ENCODE measurements at regions not wholly inside any gene's neighbourhood (a gene's known extent, or its start where the extent isn't known, plus 50 kb on each side); places are given as distances from the start of the nearest gene placed in this dataset.
"Not testable (repeated sequence)": the region's sequence is repeated elsewhere in the genome, so short reads cannot be mapped to it uniquely, and the experiment has no call there.

- H3K4me3 Mint-ChIP-seq, H3K27me3 Mint-ChIP-seq: not testable (repeated sequence)
Observed at GRCh38 chr2:236358482-236358881, 94.3 kb upstream of the ASB18 start.

GRCh38 chr2:236359426-236360045 is 95.3 kb upstream of the ASB18 start:
- no peaks in the 10 kb centered on the region for H3K36me3 Mint-ChIP-seq
- H3K4me1 Mint-ChIP-seq: peaks cover 16% of the 10 kb centered on the region
- no peaks in the 10 kb centered on the region for H3K9me3 Mint-ChIP-seq
- H3K27ac Mint-ChIP-seq: no peak overlapping the region
- H3K27me3 Mint-ChIP-seq: no peaks in the 10 kb centered on the region
- no peak overlapping the region for H3K4me3 Mint-ChIP-seq

More at GRCh38 chr2:236358482-236358881, 94.3 kb upstream of the ASB18 start:
- not testable (repeated sequence) for H3K27ac Mint-ChIP-seq, H3K9me3 Mint-ChIP-seq, H3K36me3 Mint-ChIP-seq
- peaks cover 16% of the 10 kb centered on the region for H3K4me1 Mint-ChIP-seq

GRCh38 chr2:236360496-236360895 is 96.3 kb upstream of the ASB18 start:
- Mint-ChIP-seq H3K9me3 (no peaks in the 10 kb centered on the region), H3K36me3 (no peaks in the 10 kb centered on the region), H3K27ac (no peak overlapping the region), H3K4me3 (no peak overlapping the region), H3K4me1 (peaks cover 25% of the 10 kb centered on the region), H3K27me3 (no peaks in the 10 kb centered on the region)

- Mint-ChIP-seq H3K4me3 (no peak overlapping the region), H3K36me3 (no peaks in the 10 kb centered on the region), H3K4me1 (peaks cover 55% of the 10 kb centered on the region), H3K27ac (no peak overlapping the region), H3K27me3 (peaks cover 4% of the 10 kb centered on the region), H3K9me3 (no peaks in the 10 kb centered on the region)
Observed at GRCh38 chr2:236363711-236364277, 99.6 kb upstream of the ASB18 start.

- H3K27ac Mint-ChIP-seq: peak overlapping the region; percentile 74
Observed at GRCh38 chr2:236365258-236366048, 101.2 kb upstream of the ASB18 start.

GRCh38 chr2:236366049-236366387 is 101.8 kb upstream of the ASB18 start:
- peaks cover 7% of the 10 kb centered on the region for H3K27me3 Mint-ChIP-seq
- no peaks in the 10 kb centered on the region for H3K36me3 Mint-ChIP-seq
- H3K27ac Mint-ChIP-seq: no peak overlapping the region
- peak overlapping the region; percentile 70 for H3K4me3 Mint-ChIP-seq
- H3K4me1 Mint-ChIP-seq: peaks cover 52% of the 10 kb centered on the region
- no peaks in the 10 kb centered on the region for H3K9me3 Mint-ChIP-seq

More at GRCh38 chr2:236365258-236366048, 101.2 kb upstream of the ASB18 start:
- no peaks in the 10 kb centered on the region for H3K9me3 Mint-ChIP-seq
- peak overlapping the region; percentile 70 for H3K4me3 Mint-ChIP-seq
- H3K36me3 Mint-ChIP-seq: no peaks in the 10 kb centered on the region
- H3K27me3 Mint-ChIP-seq: peaks cover 7% of the 10 kb centered on the region
- peaks cover 54% of the 10 kb centered on the region for H3K4me1 Mint-ChIP-seq

GRCh38 chr2:236366397-236366796 is 102.2 kb upstream of the ASB18 start:
- peaks cover 51% of the 10 kb centered on the region for H3K4me1 Mint-ChIP-seq
- H3K4me3 Mint-ChIP-seq: peak overlapping the region; percentile 70
- peaks cover 8% of the 10 kb centered on the region for H3K27me3 Mint-ChIP-seq
- no peak overlapping the region for H3K27ac Mint-ChIP-seq
- no peaks in the 10 kb centered on the region for H3K9me3 Mint-ChIP-seq
- no peaks in the 10 kb centered on the region for H3K36me3 Mint-ChIP-seq

- peak overlapping the region; percentile 67 for H3K4me3 Mint-ChIP-seq
- peaks cover 9% of the 10 kb centered on the region for H3K27me3 Mint-ChIP-seq
- H3K27ac Mint-ChIP-seq: peak overlapping the region; percentile 14
- no peaks in the 10 kb centered on the region for H3K9me3 Mint-ChIP-seq
- no peaks in the 10 kb centered on the region for H3K36me3 Mint-ChIP-seq
- H3K4me1 Mint-ChIP-seq: peaks cover 47% of the 10 kb centered on the region
Observed at GRCh38 chr2:236367506-236368289, 103.5 kb upstream of the ASB18 start.

GRCh38 chr2:236369661-236370062 is 105.5 kb upstream of the ASB18 start:
- peaks cover 47% of the 10 kb centered on the region for H3K4me1 Mint-ChIP-seq
- no peaks in the 10 kb centered on the region for H3K36me3 Mint-ChIP-seq
- no peak overlapping the region for H3K27ac Mint-ChIP-seq
- peaks cover 11% of the 10 kb centered on the region for H3K27me3 Mint-ChIP-seq
- no peaks in the 10 kb centered on the region for H3K9me3 Mint-ChIP-seq
- no peak overlapping the region for H3K4me3 Mint-ChIP-seq

GRCh38 chr2:236370847-236371409 is 106.7 kb upstream of the ASB18 start:
- H3K4me3 Mint-ChIP-seq: no peak overlapping the region
- H3K9me3 Mint-ChIP-seq: no peaks in the 10 kb centered on the region
- no peak overlapping the region for H3K27ac Mint-ChIP-seq
- H3K4me1 Mint-ChIP-seq: peaks cover 39% of the 10 kb centered on the region
- H3K36me3 Mint-ChIP-seq: no peaks in the 10 kb centered on the region
- H3K27me3 Mint-ChIP-seq: peaks cover 15% of the 10 kb centered on the region

GRCh38 chr2:236375973-236376476 is 111.8 kb upstream of the ASB18 start:
- no peak overlapping the region for H3K4me3 Mint-ChIP-seq
- peaks cover 5% of the 10 kb centered on the region for H3K4me1 Mint-ChIP-seq
- no peak overlapping the region for H3K27ac Mint-ChIP-seq
- no peaks in the 10 kb centered on the region for H3K36me3 Mint-ChIP-seq
- H3K9me3 Mint-ChIP-seq: no peaks in the 10 kb centered on the region
- H3K27me3 Mint-ChIP-seq: peaks cover 13% of the 10 kb centered on the region

- no peak overlapping the region for H3K4me3 Mint-ChIP-seq
- H3K9me3 Mint-ChIP-seq: no peaks in the 10 kb centered on the region
- H3K36me3 Mint-ChIP-seq: no peaks in the 10 kb centered on the region
- peaks cover 5% of the 10 kb centered on the region for H3K4me1 Mint-ChIP-seq
- H3K27ac Mint-ChIP-seq: no peak overlapping the region
- peaks cover 12% of the 10 kb centered on the region for H3K27me3 Mint-ChIP-seq
Observed at GRCh38 chr2:236376566-236377244, 112.5 kb upstream of the ASB18 start.

- H3K4me1 Mint-ChIP-seq: peaks cover 2% of the 10 kb centered on the region
- peaks cover 7% of the 10 kb centered on the region for H3K27me3 Mint-ChIP-seq
- H3K9me3 Mint-ChIP-seq: no peaks in the 10 kb centered on the region
- no peak overlapping the region for H3K4me3 Mint-ChIP-seq
- no peaks in the 10 kb centered on the region for H3K36me3 Mint-ChIP-seq
- no peak overlapping the region for H3K27ac Mint-ChIP-seq
Observed at GRCh38 chr2:236380051-236380612, 115.9 kb upstream of the ASB18 start.

- not testable (repeated sequence) for H3K9me3 Mint-ChIP-seq, H3K27ac Mint-ChIP-seq, H3K27me3 Mint-ChIP-seq, H3K4me1 Mint-ChIP-seq, H3K36me3 Mint-ChIP-seq, H3K4me3 Mint-ChIP-seq
Observed at GRCh38 chr2:236381253-236381652, 117.0 kb upstream of the ASB18 start.

Data from activated naive CD4-positive, alpha-beta T cell treated with anti-CD3 and anti-CD28 coated beads, Interleukin-2, amount 50 U/mL, for 24 hours (primary cell).